Peyer's patch (tissue), 4 donors: ENCODE measurements at regions not wholly inside any gene's neighbourhood (a gene's known extent, or its start where the extent isn't known, plus 50 kb on each side); places are given as distances from the start of the nearest gene placed in this dataset.

Source experiments
- DNase-seq, 3 donors: peaks; one replicate each; pipeline ENCODE4 v3.0.0-alpha.2; 2017 to 2019
- H3K27ac ChIP-seq, 4 donors: fragments of 200-600 bp; sonication (generic); one replicate each; pipeline ENCODE4 v1.5.1; 2016 to 2019
- H3K27me3 ChIP-seq, 2 donors: fragments of 200-600 bp; sonication (generic); one replicate each; pipeline ENCODE4 v1.5.1; 2019
- H3K36me3 ChIP-seq, 3 donors: fragments of 200-600 bp; sonication (generic); one replicate each; pipeline ENCODE4 v1.5.1; 2016 to 2019
- H3K4me1 ChIP-seq, 4 donors: fragments of 200-600 bp; sonication (generic); one replicate each; pipeline ENCODE4 v1.5.1; 2016 to 2019
- H3K4me3 ChIP-seq, 4 donors: fragments of 200-600 bp; sonication (generic); 1 replicate in 3 of 4; 2 replicates in 1 of 4; pipeline ENCODE4 v1.5.1; 2016 to 2019; ENCODE audit warnings: mild to moderate bottlenecking in 1 of 4
- H3K9me3 ChIP-seq, 4 donors: fragments of 200-600 bp; sonication (generic); one replicate each; pipeline ENCODE4 v1.5.1; 2016 to 2019; ENCODE audit warnings: mild to moderate bottlenecking in 1 of 4
- POLR2A ChIP-seq, 2 donors: fragments of 450-650 bp; IDR thresholded peaks; one replicate each; pipeline ENCODE4 v1.5.1; 2017; ENCODE audit warnings: antibody characterized with exemption in 2 of 2, mild to moderate bottlenecking in 2 of 2, moderate library complexity in 2 of 2
- TF ChIP-seq, protein P1 (sequence below), 6 experiments: fragments of 450-650 bp in 4 of 6; fragments of 200-600 bp in 2 of 6; sonication (generic) in 1 of 6; IDR thresholded peaks; one replicate each; pipeline ENCODE4 v1.5.1; 2017 to 2019; ENCODE audit warnings: antibody characterized with exemption in 6 of 6, mild to moderate bottlenecking in 3 of 6, moderate library complexity in 1 of 6

DNA sequence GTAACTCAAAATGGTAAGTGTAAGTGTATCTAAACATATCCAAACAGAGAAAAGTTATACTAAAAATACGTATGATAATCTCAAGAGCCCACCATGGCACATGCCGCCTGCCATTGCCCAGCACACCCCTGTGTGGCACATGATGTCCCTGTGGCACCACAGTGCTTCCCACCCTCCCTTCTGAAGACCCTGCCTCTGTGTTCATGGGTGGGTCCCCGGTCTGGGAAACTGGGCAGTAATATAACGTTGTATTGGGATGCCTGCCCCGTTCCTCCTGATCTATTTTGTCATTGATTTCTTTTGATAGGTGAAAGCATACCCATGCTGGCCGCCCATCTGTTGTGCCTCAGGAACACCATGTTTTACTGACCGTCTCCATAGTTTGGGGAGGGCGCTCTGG lies 296.8 kb upstream of the SHH start:
- TF ChIP-seq, protein P1, sequence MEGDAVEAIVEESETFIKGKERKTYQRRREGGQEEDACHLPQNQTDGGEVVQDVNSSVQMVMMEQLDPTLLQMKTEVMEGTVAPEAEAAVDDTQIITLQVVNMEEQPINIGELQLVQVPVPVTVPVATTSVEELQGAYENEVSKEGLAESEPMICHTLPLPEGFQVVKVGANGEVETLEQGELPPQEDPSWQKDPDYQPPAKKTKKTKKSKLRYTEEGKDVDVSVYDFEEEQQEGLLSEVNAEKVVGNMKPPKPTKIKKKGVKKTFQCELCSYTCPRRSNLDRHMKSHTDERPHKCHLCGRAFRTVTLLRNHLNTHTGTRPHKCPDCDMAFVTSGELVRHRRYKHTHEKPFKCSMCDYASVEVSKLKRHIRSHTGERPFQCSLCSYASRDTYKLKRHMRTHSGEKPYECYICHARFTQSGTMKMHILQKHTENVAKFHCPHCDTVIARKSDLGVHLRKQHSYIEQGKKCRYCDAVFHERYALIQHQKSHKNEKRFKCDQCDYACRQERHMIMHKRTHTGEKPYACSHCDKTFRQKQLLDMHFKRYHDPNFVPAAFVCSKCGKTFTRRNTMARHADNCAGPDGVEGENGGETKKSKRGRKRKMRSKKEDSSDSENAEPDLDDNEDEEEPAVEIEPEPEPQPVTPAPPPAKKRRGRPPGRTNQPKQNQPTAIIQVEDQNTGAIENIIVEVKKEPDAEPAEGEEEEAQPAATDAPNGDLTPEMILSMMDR (IDR thresholded peaks at IDR 0.05): no peak
- TF ChIP-seq POLR2A (IDR thresholded peaks at IDR 0.05): no peak
- DNase-seq: no peak

DNA sequence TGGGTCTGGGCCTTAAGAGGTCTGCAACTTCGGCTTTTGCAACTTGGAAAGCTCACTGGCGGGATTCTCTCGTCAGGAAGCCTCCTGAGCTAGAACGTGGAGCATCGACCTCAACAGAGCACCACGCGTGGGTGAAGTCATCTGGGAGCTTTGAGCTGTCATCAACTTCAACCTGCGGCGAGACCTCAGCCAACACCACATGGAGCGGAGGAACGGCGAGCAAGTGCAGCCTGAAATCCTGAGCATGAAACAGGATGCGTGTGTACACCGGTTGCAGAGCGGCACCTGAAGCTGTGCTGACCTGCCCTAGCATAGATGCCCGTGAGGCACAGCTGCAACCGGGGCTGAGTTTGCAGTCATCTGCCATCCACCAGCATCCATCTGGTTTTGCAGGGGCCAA lies 295.7 kb upstream of the SHH start:
- Histone ChIP-seq H3K36me3 (no peaks in the 10 kb centered on the region), H3K4me3 (no peak overlapping the region), H3K27me3 (no peaks in the 10 kb centered on the region), H3K9me3 (peaks cover 0 to 3% (median 0%) of the 10 kb centered on the region in 4 donors), H3K4me1 (no peaks in the 10 kb centered on the region), H3K27ac (no peak overlapping the region)
- TF ChIP-seq, protein P1 (IDR thresholded peaks at IDR 0.05): no peak
- TF ChIP-seq POLR2A (IDR thresholded peaks at IDR 0.05): no peak
- no peak for DNase-seq

More for the DNA sequence above, 296.8 kb upstream of the SHH start:
- no peak overlapping the region for H3K4me3 ChIP-seq
- H3K27me3 ChIP-seq: no peaks in the 10 kb centered on the region
- no peaks in the 10 kb centered on the region for H3K36me3 ChIP-seq
- H3K4me1 ChIP-seq: no peaks in the 10 kb centered on the region
- H3K9me3 ChIP-seq: peaks cover 0 to 3% (median 0%) of the 10 kb centered on the region in 4 donors
- H3K27ac ChIP-seq: no peak overlapping the region

DNA sequence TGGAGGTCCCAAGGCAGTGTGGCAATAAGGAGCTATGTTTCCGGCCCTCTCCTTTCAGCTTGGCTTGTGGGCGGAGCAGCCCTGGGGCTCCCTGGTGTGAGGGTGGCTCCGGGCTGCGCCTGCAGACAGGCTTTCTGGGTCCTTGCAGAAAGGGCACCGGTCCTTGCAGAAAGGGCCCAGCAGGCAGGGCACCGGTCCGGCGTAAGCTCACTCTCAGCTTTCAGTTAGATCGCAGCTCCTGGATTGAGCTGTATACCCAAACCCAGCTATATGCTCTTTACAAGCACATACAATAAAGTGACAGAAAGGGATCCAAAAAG lies 293.8 kb upstream of the SHH start:
- Histone ChIP-seq H3K27ac (no peak overlapping the region), H3K4me1 (no peaks in the 10 kb centered on the region), H3K27me3 (no peaks in the 10 kb centered on the region), H3K36me3 (no peaks in the 10 kb centered on the region), H3K4me3 (no peak overlapping the region), H3K9me3 (peaks cover 0 to 3% (median 0%) of the 10 kb centered on the region in 4 donors)
- DNase-seq: no peak
- no peak for TF ChIP-seq POLR2A (IDR thresholded peaks at IDR 0.05)
- TF ChIP-seq, protein P1 (IDR thresholded peaks at IDR 0.05): no peak

DNA sequence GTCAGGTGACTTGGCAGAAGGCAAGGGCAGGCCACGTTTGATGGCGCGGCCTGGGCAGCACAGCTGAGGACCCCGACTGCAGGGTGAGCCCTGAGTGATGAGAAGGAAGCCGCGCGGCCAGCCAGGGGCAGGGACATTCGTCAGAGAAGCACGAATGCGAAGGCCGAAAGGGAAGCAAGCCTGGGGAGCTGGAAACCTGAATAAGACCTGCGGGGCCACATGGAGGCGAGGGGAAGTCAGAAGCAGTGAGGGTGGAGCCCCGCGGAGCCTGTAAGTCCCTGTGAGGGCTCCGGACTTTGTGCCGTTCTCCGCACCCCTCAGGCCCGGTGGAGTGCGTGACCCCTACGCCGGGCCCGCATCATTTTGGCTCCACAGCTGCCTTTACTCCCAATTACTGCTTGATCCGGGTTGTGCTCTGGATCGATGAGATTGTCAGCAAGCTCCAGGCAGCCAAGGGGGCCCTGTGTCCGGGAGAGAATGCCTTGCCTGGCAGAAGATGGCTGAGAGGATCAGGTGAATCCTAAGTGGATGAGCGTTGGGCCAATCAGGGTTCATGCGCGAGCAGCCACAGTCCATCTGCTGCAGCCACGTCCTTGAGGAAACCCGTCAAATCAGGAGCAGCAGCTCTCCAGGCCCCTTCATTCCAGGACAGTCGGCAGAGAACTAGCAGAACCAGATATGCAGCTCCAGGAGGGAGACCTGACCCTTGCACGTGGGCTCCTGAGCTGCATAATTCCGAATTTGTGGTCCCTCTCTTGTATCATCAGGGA lies 293.3 kb upstream of the SHH start:
- Histone ChIP-seq H3K9me3 (peaks cover 0 to 3% (median 0%) of the 10 kb centered on the region in 4 donors), H3K36me3 (no peaks in the 10 kb centered on the region), H3K4me1 (no peaks in the 10 kb centered on the region), H3K27ac (no peak overlapping the region), H3K4me3 (no peak overlapping the region), H3K27me3 (no peaks in the 10 kb centered on the region)
- TF ChIP-seq POLR2A (IDR thresholded peaks at IDR 0.05): no peak
- TF ChIP-seq, protein P1 (IDR thresholded peaks at IDR 0.05): no peak
- peak in 1 of 3 donors; percentile 26 for DNase-seq

DNA sequence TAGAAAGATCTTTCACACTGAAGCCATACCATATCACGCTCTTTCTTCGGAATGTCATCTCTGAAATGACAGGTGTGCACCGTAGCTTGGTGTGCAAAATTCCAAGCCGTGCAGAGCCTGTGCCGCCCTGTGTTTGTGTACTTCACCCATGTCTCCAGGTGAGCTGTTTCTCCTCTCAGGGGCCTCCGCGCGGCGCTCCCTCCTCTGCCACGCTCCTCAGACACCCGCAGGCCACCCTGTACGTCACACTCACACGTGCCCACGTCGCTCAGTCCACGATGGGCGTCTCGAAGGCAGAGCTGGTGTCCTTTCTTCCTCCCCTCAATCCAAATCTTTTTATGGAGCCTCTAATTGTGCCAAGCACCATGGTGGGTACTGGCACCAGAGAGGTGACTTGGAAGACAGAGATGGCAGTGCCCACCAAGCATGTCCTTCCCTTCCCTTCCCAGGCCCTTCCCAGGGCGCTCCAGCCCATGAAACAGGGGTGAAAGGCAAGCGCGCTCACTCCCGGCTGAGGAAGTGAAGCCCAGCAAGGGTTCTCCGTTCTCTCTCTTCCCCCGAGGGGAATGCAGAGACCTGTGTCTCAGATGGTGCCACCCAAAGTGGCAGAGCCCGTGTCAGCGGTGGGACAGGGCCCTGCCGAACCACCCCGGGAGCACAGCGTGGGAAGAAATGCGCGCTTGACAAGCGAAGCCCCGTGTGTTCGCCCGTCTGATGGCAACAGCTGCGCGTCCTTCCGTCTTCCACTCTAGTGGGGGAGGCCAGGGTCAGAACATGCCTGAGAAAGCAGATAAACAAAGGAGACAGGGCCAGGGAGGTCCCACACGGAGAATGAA lies 292.5 kb upstream of the SHH start:
- Histone ChIP-seq H3K4me1 (no peaks in the 10 kb centered on the region), H3K27me3 (no peaks in the 10 kb centered on the region), H3K27ac (no peak overlapping the region), H3K9me3 (peaks cover 0 to 3% (median 0%) of the 10 kb centered on the region in 4 donors), H3K36me3 (no peaks in the 10 kb centered on the region), H3K4me3 (no peak overlapping the region)
- no peak for DNase-seq
- TF ChIP-seq, protein P1 (IDR thresholded peaks at IDR 0.05): no peak
- no peak for TF ChIP-seq POLR2A (IDR thresholded peaks at IDR 0.05)
